ENCODE measurements at regions not wholly inside any gene's neighbourhood (a gene's known extent, or its start where the extent isn't known, plus 50 kb on each side); places are given as distances from the start of the nearest gene placed in this dataset.

GRCh38 chr5:101292199-101292598 lies 389.1 kb upstream of the ST8SIA4 start:
- no peak for TF ChIP-seq POLR2A (IDR thresholded peaks at IDR 0.05)
- no peak for TF ChIP-seq CTCF (IDR thresholded peaks at IDR 0.05)

Data from uterus (tissue), 2 donors.